Left ventricle myocardium inferior (tissue), 1 donor: ENCODE measurements at regions not wholly inside any gene's neighbourhood (a gene's known extent, or its start where the extent isn't known, plus 50 kb on each side); places are given as distances from the start of the nearest gene placed in this dataset.

Experiments
- DNase-seq: peaks from one replicate; pipeline ENCODE4 v3.0.0-alpha.2; 2020
- H3K27ac ChIP-seq: fragments of 200-600 bp; replicated peaks from 2 replicates; pipeline ENCODE4 v1.8.0; 2021
- H3K27me3 ChIP-seq: fragments of 200-600 bp; 2 replicates; pipeline ENCODE4 v1.8.0; 2021; ENCODE audit warnings: low read depth
- H3K36me3 ChIP-seq: fragments of 200-600 bp; 2 replicates; pipeline ENCODE4 v1.8.0; 2021
- H3K4me1 ChIP-seq: fragments of 200-600 bp; 2 replicates; pipeline ENCODE4 v1.8.0; 2021
- H3K4me3 ChIP-seq: fragments of 200-600 bp; 2 replicates; pipeline ENCODE4 v1.8.0; 2021; ENCODE audit warnings: mild to moderate bottlenecking, moderate library complexity
- H3K9me3 ChIP-seq: fragments of 200-600 bp; replicated peaks from 2 replicates; pipeline ENCODE4 v1.8.0; 2021
- CTCF ChIP-seq: fragments of 200-600 bp; IDR thresholded peaks from 2 replicates; pipeline ENCODE4 v1.8.0; 2021; ENCODE audit warnings: antibody characterized with exemption, mild to moderate bottlenecking, borderline replicate concordance
- intact Hi-C: fragments of 100-400 bp; cut with micrococcal nuclease; formaldehyde crosslinking; loops from one replicate; pipeline ENCODE4 v1.11.0; 2022
- donor health status: DM: no; HTN: yes; CAD: no; lungs with severe emphysema.

- no peak for DNase-seq
- intact Hi-C loops, result no loop called here
- TF ChIP-seq CTCF, result peak; percentile 63
- peak overlapping the region; percentile 11 for H3K27ac ChIP-seq
- no peaks in the 10 kb centered on the region for H3K36me3 ChIP-seq
- no peaks in the 10 kb centered on the region for H3K4me1 ChIP-seq
- no peaks in the 10 kb centered on the region for H3K9me3 ChIP-seq
- H3K4me3 ChIP-seq, result no peak overlapping the region
- no peaks in the 10 kb centered on the region for H3K27me3 ChIP-seq
These were observed 86.2 kb downstream of the VEGFA start for GRCh38 chr6:43856005-43856765.

GRCh38 chr6:43855247-43855646 is 85.2 kb downstream of the VEGFA start:
- intact Hi-C loops, result no loop called here
- no peak overlapping the region for H3K27ac ChIP-seq
- DNase-seq, result no peak
- no peaks in the 10 kb centered on the region for H3K4me1 ChIP-seq
- no peak for TF ChIP-seq CTCF
- H3K4me3 ChIP-seq, result no peak overlapping the region
- H3K36me3 ChIP-seq, result no peaks in the 10 kb centered on the region
- no peaks in the 10 kb centered on the region for H3K27me3 ChIP-seq
- no peaks in the 10 kb centered on the region for H3K9me3 ChIP-seq

- no peak overlapping the region for H3K27ac ChIP-seq
- H3K9me3 ChIP-seq, result no peaks in the 10 kb centered on the region
- H3K27me3 ChIP-seq, result no peaks in the 10 kb centered on the region
- no peak for TF ChIP-seq CTCF
- H3K4me1 ChIP-seq, result no peaks in the 10 kb centered on the region
- no peak overlapping the region for H3K4me3 ChIP-seq
- intact Hi-C loops, result no loop called here
- no peak for DNase-seq
- no peaks in the 10 kb centered on the region for H3K36me3 ChIP-seq
These were observed 83.1 kb downstream of the VEGFA start for GRCh38 chr6:43853066-43853650.

- H3K36me3 ChIP-seq, result no peaks in the 10 kb centered on the region
- no peaks in the 10 kb centered on the region for H3K27me3 ChIP-seq
- no peaks in the 10 kb centered on the region for H3K9me3 ChIP-seq
- no peaks in the 10 kb centered on the region for H3K4me1 ChIP-seq
- no peak for DNase-seq
- TF ChIP-seq CTCF, result no peak
- no peak overlapping the region for H3K27ac ChIP-seq
- H3K4me3 ChIP-seq, result no peak overlapping the region
- intact Hi-C loops, result no loop called here
These were observed 82.4 kb downstream of the VEGFA start for GRCh38 chr6:43852350-43852864.

GRCh38 chr6:43851204-43851865 is 81.3 kb downstream of the VEGFA start:
- H3K27me3 ChIP-seq, result no peaks in the 10 kb centered on the region
- intact Hi-C loops, result no loop called here
- H3K4me1 ChIP-seq, result no peaks in the 10 kb centered on the region
- no peak overlapping the region for H3K27ac ChIP-seq
- no peak for TF ChIP-seq CTCF
- H3K36me3 ChIP-seq, result no peaks in the 10 kb centered on the region
- DNase-seq, result no peak
- H3K4me3 ChIP-seq, result no peak overlapping the region
- no peaks in the 10 kb centered on the region for H3K9me3 ChIP-seq
